ENCODE measurements at regions not wholly inside any gene's neighbourhood (a gene's known extent, or its start where the extent isn't known, plus 50 kb on each side); places are given as distances from the start of the nearest gene placed in this dataset.

GRCh38 chr6:54574671-54575070, 266.4 kb downstream of the TINAG start:
- TF ChIP-seq KLF10 (CRISPR knock-in tag; IDR thresholded peaks at IDR 0.05) (no peak), ID3 (CRISPR knock-in tag; IDR thresholded peaks at IDR 0.05) (no peak), ID3 (tag; IDR thresholded peaks at IDR 0.05) (no peak), CREM (IDR thresholded peaks at IDR 0.05; ENCODE audit: low read depth) (no peak), CHCHD3 (CRISPR knock-in tag; IDR thresholded peaks at IDR 0.05) (no peak), FOXM1 (IDR thresholded peaks at IDR 0.05; ENCODE audit: low read depth) (no peak), FOXM1 (CRISPR knock-in tag; IDR thresholded peaks at IDR 0.05; ENCODE audit: low read depth) (no peak), USF1 (CRISPR knock-in tag; IDR thresholded peaks at IDR 0.05) (no peak)
